Stimulated activated CD4-positive, alpha-beta T cell treated with anti-CD3 and anti-CD28 coated beads, Interleukin-4, amount 100 ng/mL, for 48 hours (primary cell): ENCODE measurements at regions not wholly inside any gene's neighbourhood (a gene's known extent, or its start where the extent isn't known, plus 50 kb on each side); places are given as distances from the start of the nearest gene placed in this dataset.
"Not testable (repeated sequence)": the region's sequence is repeated elsewhere in the genome, so short reads cannot be mapped to it uniquely, and the experiment has no call there.

Source experiments
- DNase-seq, 2 donors: peaks; one replicate each; pipeline ENCODE4 v3.0.0-alpha.2; 2020; ENCODE audit warnings: low read depth in 2 of 2

GRCh38 chr16:73955255-73955654 is 341.4 kb upstream of the PSMD7 start:
- DNase-seq = no peak

DNA sequence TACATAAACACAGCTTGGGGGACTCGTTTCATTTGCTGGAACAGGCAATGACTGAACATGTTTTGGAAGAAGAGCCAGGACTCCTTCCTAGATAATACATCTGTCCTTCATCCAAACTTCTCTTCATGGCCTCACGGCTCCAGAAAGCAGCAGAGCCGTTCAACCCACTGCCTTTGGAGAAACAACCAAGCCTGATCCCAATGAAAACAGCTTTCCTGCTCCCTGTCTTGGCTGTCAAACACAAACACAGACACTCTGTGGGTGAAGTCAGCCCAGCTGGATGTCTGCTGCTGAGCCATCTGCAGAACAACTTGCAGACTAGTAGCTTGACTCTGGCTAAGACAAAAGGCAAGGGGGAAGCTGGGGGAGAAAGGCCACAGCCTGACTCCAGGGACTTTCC is 345.1 kb upstream of the PSMD7 start:
- no peak for DNase-seq

DNA sequence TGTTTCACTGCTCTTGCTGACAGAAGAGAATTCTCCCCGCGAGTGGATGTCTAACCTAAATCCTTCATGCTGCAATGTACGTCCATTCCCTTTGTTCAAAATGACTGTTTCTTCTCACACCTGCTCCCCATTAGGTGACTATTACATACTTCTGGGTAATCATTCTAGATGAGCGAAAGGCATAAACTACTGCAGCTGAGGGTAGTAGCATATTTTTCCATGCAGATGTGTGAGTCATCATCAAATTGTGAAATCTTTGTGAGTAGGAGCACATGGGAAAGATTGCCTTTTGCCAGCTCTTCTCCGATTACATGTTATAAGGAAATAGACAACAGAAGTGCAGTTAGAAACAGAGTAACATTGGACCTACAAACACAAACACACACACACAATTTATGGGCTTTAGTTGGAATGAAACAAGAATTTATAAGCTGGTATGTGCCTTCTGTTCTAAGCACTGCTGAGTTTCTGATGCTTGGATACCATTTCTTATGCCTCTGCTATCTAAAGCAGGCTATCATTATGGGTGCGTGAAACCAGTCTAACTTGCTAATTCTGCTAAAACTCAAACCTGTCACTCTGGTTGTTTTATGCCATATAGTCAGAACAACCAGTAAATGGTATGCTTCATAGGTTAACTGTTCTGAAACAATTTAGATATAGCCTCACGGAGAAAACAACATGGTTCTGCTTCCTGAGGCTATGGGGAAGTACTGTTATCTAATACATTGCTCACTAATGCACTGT is 346.9 kb upstream of the PSMD7 start:
- no peak for DNase-seq

GRCh38 chr16:73945631-73946030 is 351.0 kb upstream of the PSMD7 start:
- no peak for DNase-seq

GRCh38 chr16:73943184-73943583 is 353.4 kb upstream of the PSMD7 start:
- not testable (repeated sequence) for DNase-seq

- not testable (repeated sequence) for DNase-seq
Observed at GRCh38 chr16:73940786-73941185, 355.8 kb upstream of the PSMD7 start.

DNA sequence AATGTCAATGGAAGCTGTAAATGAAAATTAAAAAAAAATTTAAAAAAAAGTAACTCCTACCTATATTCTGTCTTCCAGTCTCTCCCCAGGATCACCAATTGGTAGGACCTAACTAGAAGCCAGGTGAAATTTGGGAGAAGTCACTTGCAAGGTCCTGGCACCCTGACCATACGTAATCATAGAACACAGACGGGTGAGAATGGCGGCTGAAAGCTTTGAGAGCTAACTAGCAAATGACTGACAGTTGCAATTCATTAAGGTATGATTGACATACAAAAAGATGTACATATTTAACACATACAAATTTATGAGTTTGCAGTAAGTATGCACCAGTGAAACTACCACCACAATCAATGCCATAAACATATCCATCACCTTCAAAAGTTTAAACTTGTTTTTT is 372.7 kb upstream of the PSMD7 start:
- DNase-seq = no peak

DNA sequence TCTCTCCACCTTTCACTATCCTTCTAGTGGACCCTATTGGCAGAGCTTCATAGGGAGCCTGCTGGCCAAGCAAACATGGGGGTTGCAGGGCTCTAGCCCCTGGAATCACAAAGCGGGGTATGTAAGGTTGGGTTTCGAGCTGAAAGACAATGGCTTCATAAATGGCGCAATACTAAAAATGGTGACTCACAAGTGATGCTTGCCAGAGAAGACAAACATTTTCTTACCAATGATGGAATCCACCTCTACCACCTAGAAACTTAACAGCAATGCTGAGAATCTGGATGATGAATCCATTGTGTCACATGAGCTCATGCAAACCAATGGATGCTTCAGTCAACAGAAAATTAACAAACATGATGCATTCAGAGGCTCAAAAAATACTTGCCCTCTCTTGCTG is 375.3 kb upstream of the PSMD7 start:
- no peak for DNase-seq

DNA sequence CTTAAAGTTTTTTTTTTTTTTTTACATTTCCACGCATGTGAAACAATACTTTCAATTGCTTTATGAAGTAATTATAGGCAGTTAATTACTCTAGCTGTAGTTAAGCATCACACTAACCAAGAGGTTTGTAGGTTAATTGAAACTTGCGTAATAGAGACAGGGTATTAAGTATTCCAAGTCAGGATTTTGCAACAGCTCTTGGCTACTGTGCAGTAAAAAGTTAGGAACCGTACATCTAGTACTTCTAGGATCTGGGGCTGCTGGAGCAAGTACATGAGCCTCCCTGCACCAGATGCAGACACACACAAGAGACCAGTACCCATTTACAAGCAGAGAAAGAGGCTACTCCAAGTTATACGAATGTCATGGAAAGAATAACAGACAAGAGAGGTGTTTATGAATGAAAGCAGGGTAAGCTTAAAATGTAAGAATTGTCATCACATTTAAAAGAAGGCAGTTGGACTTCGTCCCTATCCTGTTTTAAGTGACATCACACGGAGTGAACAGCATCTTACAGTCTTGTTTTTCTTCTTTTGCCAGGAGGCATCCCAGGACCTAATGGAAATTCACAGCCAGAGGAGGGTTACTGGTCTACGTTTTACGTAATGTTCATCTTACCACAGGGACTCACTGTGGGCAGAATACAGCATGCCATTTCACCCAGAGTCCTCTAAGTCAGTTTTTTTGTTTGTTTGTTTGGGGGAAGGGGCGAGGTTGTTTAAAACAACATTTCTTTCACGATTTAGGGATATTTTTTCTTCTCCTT is 379.6 kb upstream of the PSMD7 start:
- DNase-seq = no peak

GRCh38 chr16:73915935-73916334 is 380.7 kb upstream of the PSMD7 start:
- DNase-seq = no peak

GRCh38 chr16:73915140-73915539 is 381.5 kb upstream of the PSMD7 start:
- no peak for DNase-seq

DNA sequence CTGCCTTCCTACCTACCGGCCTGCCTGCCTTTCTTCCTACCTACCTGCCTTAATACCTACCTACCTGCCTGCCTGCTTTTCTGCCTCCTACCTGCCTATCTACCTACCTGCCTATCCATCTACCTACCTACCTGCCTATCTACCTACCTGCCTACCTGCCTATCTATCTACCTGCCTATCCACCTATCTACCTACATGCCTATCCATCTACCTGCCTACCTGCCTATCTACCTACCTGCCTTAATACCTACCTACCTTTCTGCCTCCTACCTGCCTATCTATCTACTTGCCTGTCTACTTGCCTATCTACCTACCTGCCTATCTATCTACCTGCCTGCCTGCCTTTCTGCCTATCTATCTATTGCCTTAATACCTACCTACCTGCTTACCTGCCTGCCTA is 383.8 kb upstream of the PSMD7 start:
- DNase-seq = no peak

DNA sequence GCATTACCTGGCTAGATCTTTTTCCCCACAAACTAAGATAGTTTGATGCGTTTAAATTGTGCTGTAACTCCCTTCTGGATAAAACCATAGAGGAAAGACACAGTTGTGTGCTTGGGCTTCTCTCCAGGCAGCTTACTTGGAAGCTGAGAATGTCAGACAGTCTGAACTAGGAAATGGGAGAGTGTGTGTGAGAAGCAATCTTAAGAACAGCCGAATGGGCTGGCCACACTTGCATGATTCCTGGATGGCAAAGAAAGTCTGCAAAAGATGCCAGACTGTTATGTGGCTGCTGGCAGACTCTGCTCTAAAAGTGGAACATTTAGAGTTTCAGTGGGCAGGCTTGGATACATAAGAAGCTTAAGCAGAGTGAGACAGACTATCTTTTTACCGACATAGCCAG is 384.3 kb upstream of the PSMD7 start:
- no peak for DNase-seq

DNA sequence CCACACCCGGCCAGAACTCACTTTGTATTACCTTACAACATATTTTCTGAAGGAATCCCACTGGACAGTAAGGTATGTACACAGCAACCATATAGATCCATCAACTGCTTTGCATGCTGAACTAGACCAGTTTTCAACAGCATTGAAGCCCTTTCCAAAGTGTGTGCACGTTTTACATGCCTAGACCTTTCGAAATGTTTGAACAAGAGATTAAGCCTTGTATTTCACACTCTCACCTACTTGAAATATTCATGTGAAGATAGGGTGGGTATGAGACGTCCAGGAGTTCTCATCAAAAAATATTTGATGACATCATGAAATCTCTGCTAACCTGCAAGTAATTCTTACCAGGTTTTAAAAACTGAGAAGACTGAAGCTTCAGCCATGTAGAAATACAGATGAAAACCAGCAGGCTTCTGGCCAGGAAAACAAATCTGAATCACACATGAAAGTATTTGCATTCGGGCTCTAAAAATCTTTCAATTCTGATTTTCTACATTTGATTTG is 387.0 kb upstream of the PSMD7 start:
- DNase-seq = no peak

DNA sequence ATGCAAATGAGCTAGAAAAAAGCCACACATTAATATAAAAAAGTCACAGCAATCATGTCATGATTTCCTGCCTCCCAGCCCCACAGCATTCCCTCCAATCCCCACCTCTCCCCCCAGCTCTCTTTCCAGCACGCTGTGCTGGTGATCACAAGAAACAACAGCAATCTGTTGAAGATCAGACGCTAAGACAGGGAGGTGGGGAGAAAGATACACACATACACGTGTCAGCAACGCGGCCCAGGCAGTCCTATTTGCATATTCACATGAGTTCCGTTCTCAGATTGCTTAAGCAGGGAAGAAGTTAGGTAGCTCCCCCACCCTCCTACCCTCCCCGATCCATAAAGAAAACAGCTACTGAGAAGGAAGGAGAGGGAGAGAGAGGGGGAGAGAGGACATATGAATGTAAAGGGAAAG is 405.5 kb upstream of the PSMD7 start:
- DNase-seq = no peak

- no peak for DNase-seq
Observed at GRCh38 chr16:73890186-73891128, 406.2 kb upstream of the PSMD7 start.

DNA sequence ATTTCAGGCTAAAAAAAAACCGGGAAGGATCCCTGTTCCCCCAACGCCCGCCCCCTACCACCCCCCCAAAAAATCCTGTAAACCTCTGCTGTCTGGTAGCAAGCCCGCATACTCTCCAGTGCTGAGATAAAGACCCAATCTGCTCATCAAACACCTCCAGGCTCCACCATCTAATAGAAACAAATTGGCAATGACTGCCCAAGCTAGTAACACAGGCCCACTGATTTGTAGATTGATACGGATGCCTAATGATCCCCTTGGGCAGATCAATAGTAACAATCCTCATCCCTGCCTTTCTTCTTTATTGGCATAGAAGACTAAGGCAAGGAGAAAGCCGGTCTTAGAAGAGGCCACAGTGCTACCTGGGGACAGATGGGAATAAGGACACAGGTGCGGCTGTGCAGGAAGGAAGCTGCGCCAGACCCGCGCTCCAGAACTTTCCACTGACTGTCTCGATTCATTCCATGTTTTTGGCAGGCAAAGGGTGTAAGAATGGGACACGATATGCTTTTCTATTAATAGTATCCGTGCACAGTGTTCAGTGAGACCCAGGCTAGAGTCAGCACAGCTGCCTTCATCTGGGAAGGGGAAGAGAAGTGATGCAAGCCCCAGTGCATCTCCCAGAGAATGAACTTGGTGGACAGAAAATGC is 407.6 kb upstream of the PSMD7 start:
- DNase-seq = no peak

- DNase-seq = no peak
Observed at GRCh38 chr16:73887911-73888310, 408.7 kb upstream of the PSMD7 start.

DNA sequence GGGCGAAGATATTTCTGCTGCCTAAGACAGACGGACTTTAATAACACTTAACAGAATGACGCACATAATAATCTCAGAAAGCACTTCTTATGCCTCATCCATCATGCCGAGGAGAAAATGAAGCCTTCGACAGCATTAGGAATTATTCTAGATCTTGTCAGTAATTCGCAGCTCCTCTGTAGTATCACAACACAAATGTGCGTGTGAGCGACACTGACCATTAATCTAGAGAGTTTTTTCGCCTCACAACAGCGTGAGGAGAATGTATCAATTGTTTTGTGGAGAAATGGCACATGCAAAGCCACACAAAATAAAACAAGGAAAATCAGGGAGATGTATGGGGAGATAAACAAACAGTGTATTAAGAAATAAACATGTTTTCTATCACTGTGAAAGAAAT is 410.2 kb upstream of the PSMD7 start:
- DNase-seq = no peak

DNA sequence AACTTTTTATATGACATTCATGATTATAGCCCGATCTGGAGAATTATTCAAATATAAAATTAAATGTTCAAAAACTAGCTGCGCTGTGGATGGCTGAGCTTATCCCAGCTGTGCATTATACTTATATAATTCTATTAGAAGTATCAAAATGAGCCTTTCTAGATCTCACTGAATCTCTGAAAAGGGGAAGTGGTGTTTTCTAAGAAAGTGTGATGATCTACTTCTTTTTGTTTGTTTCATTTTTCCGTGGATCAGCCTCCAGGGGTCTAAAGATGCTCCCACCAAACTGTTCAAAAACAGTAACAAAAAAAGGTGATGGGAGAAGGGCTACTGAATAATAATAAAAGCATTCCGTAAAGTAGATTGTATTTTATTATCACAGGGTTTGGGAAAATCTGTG is 411.3 kb upstream of the PSMD7 start:
- no peak for DNase-seq

GRCh38 chr16:73883841-73884240 is 412.8 kb upstream of the PSMD7 start:
- no peak for DNase-seq

- no peak for DNase-seq
Observed at GRCh38 chr16:73883126-73883525, 413.5 kb upstream of the PSMD7 start.
